ENCODE measurements at regions not wholly inside any gene's neighbourhood (a gene's known extent, or its start where the extent isn't known, plus 50 kb on each side); places are given as distances from the start of the nearest gene placed in this dataset.
"Not testable (repeated sequence)": the region's sequence is repeated elsewhere in the genome, so short reads cannot be mapped to it uniquely, and the experiment has no call there.

GRCh38 chr1:65020774-65021173 is 54.4 kb upstream of the JAK1 start:
- no peak for DNase-seq (ENCODE audit: low read depth in 2 of 2)

- DNase-seq (ENCODE audit: low read depth in 2 of 2) = no peak
These were observed 55.4 kb upstream of the JAK1 start for GRCh38 chr1:65021795-65022194.

- DNase-seq (ENCODE audit: low read depth in 2 of 2) = no peak
These were observed 55.9 kb upstream of the JAK1 start for GRCh38 chr1:65022216-65022615.

GRCh38 chr1:65025794-65026193 is 59.4 kb upstream of the JAK1 start:
- DNase-seq (ENCODE audit: low read depth in 2 of 2) = no peak

- no peak for DNase-seq (ENCODE audit: low read depth in 2 of 2)
These were observed 59.9 kb upstream of the JAK1 start for GRCh38 chr1:65026235-65026634.

- no peak for DNase-seq (ENCODE audit: low read depth in 2 of 2)
These were observed 61.5 kb upstream of the JAK1 start for GRCh38 chr1:65027666-65028358.

- DNase-seq (ENCODE audit: low read depth in 2 of 2) = not testable (repeated sequence)
These were observed 63.1 kb upstream of the JAK1 start for GRCh38 chr1:65029434-65029833.

- DNase-seq (ENCODE audit: low read depth in 2 of 2) = not testable (repeated sequence)
These were observed 68.5 kb upstream of the JAK1 start for GRCh38 chr1:65034879-65035278.

- no peak for DNase-seq (ENCODE audit: low read depth in 2 of 2)
These were observed 70.3 kb upstream of the JAK1 start for GRCh38 chr1:65036570-65037051.

GRCh38 chr1:65039066-65039465 is 72.7 kb upstream of the JAK1 start:
- no peak for DNase-seq (ENCODE audit: low read depth in 2 of 2)

- DNase-seq (ENCODE audit: low read depth in 2 of 2) = no peak
These were observed 73.2 kb upstream of the JAK1 start for GRCh38 chr1:65039508-65039907.

- no peak for DNase-seq (ENCODE audit: low read depth in 2 of 2)
These were observed 76.1 kb upstream of the JAK1 start for GRCh38 chr1:65042467-65042866.

GRCh38 chr1:65044411-65044810 is 78.1 kb upstream of the JAK1 start:
- DNase-seq (ENCODE audit: low read depth in 2 of 2) = no peak

- no peak for DNase-seq (ENCODE audit: low read depth in 2 of 2)
These were observed 78.9 kb upstream of the JAK1 start for GRCh38 chr1:65045022-65045817.

GRCh38 chr1:65048335-65048734 is 82.0 kb upstream of the JAK1 start:
- DNase-seq (ENCODE audit: low read depth in 2 of 2) = no peak

GRCh38 chr1:65049941-65050713 is 83.8 kb upstream of the JAK1 start:
- DNase-seq (ENCODE audit: low read depth in 2 of 2) = no peak

GRCh38 chr1:65050735-65051134 is 84.4 kb upstream of the JAK1 start:
- no peak for DNase-seq (ENCODE audit: low read depth in 2 of 2)

- DNase-seq (ENCODE audit: low read depth in 2 of 2) = no peak
These were observed 88.1 kb upstream of the JAK1 start for GRCh38 chr1:65054481-65054880.

- DNase-seq (ENCODE audit: low read depth in 2 of 2) = no peak
These were observed 89.4 kb upstream of the JAK1 start for GRCh38 chr1:65055747-65056146.

GRCh38 chr1:65056234-65056633 is 89.9 kb upstream of the JAK1 start:
- no peak for DNase-seq (ENCODE audit: low read depth in 2 of 2)

GRCh38 chr1:65056866-65057265 is 90.5 kb upstream of the JAK1 start:
- DNase-seq (ENCODE audit: low read depth in 2 of 2) = no peak

GRCh38 chr1:65059930-65060538 is 88.0 kb upstream of the AK4 start:
- DNase-seq (ENCODE audit: low read depth in 2 of 2) = no peak

Data from stimulated activated CD4-positive, alpha-beta T cell treated with anti-CD3 and anti-CD28 coated beads, Interleukin-15, amount 100 ng/mL, for 48 hours (primary cell).